ENCODE measurements at regions not wholly inside any gene's neighbourhood (a gene's known extent, or its start where the extent isn't known, plus 50 kb on each side); places are given as distances from the start of the nearest gene placed in this dataset.

- no peak for DNase-seq (ENCODE audit: extremely low read depth, low read depth)
- TF ChIP-seq CTCF (IDR thresholded peaks at IDR 0.05; ENCODE audit: low read depth, low read length, missing control alignments): no peak
- H3K4me3 ChIP-seq (replicated peaks; ENCODE audit: low read depth, low read length): no peak overlapping the region
These were observed 147.8 kb upstream of the DHRS4 start for GRCh38 chr14:23805761-23806160.

DNA sequence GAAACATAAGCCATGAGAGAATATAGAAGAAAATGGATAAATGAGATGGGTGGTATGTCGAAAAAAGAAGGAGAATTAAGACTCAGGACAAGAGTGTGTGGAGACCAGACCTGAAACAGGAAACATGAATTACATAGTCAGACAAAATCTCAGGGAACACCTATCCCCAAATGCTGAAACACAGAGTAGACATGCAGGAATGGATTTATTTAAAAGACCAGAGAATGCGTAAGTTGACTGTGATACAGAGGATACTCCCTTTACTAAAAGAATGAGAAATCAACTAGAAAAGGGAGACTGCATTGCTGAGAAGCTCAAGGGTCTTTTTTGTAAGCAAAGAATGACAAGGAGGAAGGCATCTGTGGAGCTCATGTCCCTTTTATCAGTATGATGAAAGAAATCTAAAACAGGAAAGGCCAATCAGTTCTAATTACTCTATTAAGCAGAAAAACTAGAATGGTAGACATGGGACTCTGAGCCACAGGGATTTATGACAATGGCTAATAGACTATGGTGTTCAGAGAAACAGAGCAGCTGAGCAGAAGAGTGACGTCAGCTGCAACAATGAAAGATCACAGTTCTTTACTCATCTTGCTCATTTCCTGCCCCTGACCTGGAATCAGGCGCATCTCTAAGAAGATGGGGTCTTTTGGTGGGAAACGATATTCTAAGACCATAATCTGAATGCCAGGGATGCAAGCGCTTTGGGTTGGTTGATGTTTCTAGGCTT lies 138.9 kb upstream of the DHRS4 start:
- TF ChIP-seq CTCF (IDR thresholded peaks at IDR 0.05; ENCODE audit: low read depth, low read length, missing control alignments): no peak
- no peak overlapping the region for H3K4me3 ChIP-seq (replicated peaks; ENCODE audit: low read depth, low read length)
- DNase-seq (ENCODE audit: extremely low read depth, low read depth): no peak

- no peak for TF ChIP-seq CTCF (IDR thresholded peaks at IDR 0.05; ENCODE audit: low read depth, low read length, missing control alignments)
These were observed 137.2 kb upstream of the DHRS4 start for GRCh38 chr14:23816371-23816770.

DNA sequence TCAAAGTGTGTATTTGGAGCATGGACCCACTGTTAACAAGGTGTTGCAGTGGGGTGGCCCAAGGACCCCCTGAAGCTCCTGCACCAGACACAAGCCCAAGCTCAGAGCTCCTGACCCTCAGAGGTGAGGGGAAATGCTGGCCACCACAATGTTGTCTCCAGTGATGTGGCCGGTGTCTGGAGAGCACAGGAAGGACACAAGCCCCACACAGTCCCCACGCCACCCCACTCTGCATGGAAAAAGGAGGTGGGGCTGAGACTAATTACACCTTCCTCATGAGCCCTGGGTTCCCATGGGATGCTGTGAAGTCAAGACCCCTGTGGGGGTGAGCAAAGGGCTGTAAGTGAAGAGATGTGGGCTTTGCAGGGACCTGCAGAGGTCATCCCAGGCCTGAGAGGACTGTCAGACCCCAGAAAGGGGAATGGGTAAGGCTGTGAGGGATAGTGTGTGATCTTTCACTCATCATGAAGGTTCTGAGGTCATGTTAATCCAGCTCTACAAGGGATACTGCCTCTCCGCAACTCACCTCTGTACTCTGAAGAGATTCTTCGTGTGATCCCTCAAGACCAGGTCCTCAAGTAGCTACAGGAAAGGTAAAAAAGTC lies 136.3 kb upstream of the DHRS4 start:
- TF ChIP-seq CTCF (IDR thresholded peaks at IDR 0.05; ENCODE audit: low read depth, low read length, missing control alignments): no peak
- DNase-seq (ENCODE audit: extremely low read depth, low read depth): no peak
- H3K4me3 ChIP-seq (replicated peaks; ENCODE audit: low read depth, low read length): no peak overlapping the region

More at GRCh38 chr14:23816371-23816770, 137.2 kb upstream of the DHRS4 start:
- no peak for DNase-seq (ENCODE audit: extremely low read depth, low read depth)
- H3K4me3 ChIP-seq (replicated peaks; ENCODE audit: low read depth, low read length): no peak overlapping the region

DNA sequence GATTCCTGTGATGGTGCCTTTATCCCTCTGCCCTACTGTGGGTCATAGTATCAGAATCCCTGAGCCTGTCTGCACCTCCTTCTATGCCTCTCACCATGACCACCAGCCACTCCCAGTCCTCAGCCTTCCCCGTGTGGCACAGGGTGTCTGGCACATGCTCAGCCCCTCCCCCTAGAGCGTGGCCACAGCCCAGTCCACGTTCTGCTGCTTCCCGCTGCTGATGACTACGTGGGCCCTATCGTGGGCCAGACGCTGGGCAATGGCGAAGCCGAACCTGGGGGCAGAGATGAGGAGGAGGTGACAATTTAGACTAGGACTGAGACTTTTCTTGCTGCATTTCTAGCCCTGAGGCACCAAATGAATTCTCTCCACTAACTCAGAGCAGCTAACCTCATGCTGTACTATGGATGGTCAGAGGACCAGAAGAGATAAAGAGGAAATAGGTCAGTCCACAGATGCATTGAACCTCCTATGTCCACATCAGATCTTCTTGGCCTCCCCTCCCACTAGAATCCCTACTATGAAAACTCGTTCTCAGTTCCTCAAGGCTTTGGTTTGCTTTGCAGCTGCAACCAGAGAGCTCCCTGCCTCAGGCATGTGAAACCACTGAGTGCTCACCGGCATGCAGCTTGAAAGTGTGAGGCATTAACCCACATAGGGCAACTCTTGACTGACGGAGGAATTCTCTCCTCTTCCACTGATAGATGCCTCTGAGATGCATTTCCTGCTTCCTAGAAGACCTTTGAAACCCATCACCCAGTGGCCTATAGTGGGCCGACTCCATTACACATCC lies 126.3 kb upstream of the DHRS4 start:
- no peak overlapping the region for H3K4me3 ChIP-seq (replicated peaks; ENCODE audit: low read depth, low read length)
- TF ChIP-seq CTCF (IDR thresholded peaks at IDR 0.05; ENCODE audit: low read depth, low read length, missing control alignments): no peak
- DNase-seq (ENCODE audit: extremely low read depth, low read depth): no peak

- no peak for DNase-seq (ENCODE audit: extremely low read depth, low read depth)
- no peak overlapping the region for H3K4me3 ChIP-seq (replicated peaks; ENCODE audit: low read depth, low read length)
- TF ChIP-seq CTCF (IDR thresholded peaks at IDR 0.05; ENCODE audit: low read depth, low read length, missing control alignments): no peak
These were observed 125.6 kb upstream of the DHRS4 start for GRCh38 chr14:23828001-23828400.
